Left forelimb (tissue), 1 donor: ENCODE measurements at regions not wholly inside any gene's neighbourhood (a gene's known extent, or its start where the extent isn't known, plus 50 kb on each side); places are given as distances from the start of the nearest gene placed in this dataset.
"Not testable (repeated sequence)": the region's sequence is repeated elsewhere in the genome, so short reads cannot be mapped to it uniquely, and the experiment has no call there.

Experiments
- DNase-seq: peaks from one replicate; pipeline ENCODE4 v3.0.0-alpha.2; 2018; ENCODE audit warnings: low spot score

DNA sequence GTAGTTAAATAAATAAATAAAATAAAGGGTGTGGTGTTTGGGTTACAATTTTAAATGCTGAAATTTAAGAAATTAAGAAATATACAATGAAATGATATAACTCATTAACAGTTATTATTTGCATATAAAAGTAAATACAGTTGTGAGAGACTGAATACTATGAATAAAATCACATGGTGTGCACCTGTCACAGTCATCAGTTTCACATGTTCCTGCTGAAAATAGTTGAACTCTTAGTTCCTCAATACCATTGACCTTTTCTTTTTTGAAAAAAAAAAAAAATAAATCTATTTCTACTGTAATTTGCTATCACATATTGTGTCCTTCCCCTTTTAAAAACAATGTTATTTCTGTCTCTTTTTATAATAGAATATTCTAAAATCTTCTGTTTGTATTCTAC lies 130.9 kb upstream of the CHD1 start:
- no peak for DNase-seq

DNA sequence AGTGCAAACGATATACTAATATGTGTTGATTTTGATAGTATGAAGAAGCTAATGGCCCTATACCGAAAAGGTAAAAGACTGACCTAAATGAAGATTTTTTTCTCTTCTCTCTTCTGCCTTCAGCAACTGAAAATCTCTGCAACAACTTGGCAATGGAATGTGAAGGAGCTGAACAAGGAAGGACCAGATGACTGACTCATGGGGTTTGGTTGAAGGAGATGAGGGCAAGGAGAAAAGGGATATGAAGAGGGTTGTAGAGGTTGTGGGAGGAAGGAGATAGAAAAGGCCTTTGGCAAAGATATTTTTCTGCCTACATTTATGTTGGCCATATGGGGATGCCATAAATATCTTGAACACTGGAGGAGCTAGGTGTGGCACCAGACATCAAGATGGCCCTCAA lies 129.7 kb upstream of the CHD1 start:
- DNase-seq: no peak

DNA sequence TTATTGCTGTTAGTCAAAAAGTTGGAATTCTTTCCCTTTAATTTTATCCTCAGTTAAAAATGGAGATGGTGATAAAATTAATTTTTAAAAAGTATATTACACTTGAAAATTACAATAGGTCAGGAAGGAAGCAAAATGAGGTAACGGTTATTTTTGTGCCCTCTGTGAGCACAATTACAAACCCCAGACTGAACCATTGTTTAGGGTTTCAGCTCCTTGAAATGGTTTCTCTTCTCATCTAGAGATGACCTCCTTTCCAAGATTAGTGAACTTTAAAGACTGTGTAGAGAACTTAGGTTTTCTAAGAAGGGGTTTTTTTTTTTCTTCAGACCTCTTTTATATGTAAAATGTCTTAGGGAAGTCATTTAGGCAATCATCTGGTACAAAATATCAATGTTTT lies 126.2 kb upstream of the CHD1 start:
- DNase-seq: no peak

DNA sequence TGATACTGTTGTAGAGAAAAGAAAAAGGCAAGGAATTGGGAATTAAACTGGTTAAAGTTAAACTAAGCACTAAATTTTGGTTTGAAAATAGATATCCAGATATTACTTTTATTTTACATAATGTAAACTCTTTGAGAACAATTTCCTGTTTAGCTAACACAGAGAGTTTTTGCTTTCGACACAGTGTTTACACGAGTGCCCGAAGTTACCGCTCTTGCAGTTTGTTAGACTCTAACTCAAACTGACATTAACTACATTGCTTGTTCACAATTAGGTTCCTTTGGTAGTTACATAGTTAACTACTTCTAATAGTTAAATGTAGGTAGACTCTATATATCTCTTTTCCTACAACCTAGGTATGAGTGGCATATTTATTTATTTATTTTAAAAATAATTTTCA lies 117.1 kb upstream of the CHD1 start:
- DNase-seq: no peak

DNA sequence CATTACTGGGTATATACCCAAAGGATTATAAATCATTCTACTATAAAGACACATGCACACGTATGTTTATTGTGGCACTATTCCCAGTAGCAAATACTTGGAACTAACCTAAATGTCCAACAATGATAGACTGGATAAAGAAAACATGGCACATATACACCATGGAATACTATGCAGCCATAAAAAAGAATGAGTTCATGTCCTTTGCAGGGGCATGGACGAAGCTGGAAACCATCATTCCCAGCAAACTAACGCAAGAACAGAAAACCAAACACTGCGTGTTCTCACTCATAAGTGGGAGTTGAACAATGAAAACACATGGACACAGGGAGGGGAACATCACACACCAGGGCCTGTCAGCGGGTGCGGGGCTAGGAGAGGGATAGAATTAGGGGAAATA lies 114.5 kb upstream of the CHD1 start:
- DNase-seq: not testable (repeated sequence)

DNA sequence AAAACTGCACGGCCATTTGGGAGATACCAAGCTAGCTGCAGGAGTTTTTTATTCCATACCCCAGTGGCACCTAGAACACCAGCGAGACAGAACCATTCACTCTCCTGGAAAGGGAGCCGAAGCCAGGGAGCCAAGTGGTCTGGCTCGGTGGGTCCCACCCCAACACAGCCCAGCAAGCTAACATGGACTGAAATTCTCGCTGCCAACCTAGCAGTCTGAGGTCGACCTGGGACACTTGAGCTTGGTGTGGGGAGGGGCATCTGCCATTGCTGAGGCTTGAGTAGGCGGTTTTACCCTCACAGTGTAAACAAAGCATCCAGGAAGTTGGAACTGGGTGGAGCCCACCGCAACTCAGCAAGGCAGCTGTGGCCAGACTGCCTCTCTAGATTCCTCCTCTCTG lies 108.9 kb upstream of the CHD1 start:
- DNase-seq: no peak

DNA sequence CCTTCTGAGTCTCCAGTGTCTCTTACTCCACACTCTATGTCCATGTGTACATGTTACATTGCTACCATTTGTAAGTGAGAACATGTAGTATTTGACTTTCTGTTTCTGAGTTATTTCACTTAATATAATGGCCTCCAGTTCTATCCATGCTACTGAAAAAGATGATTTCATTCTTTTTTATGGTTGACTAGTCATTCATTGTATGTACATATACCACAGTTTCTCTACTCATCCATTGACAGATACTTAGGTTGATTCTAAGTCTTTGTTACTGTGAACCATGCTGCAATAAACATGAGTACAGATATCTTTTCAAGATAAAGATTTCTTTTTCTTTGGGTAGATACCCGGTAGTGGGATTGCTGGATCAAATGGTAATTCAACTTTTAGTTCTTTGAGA lies 107.1 kb upstream of the CHD1 start:
- DNase-seq: no peak

DNA sequence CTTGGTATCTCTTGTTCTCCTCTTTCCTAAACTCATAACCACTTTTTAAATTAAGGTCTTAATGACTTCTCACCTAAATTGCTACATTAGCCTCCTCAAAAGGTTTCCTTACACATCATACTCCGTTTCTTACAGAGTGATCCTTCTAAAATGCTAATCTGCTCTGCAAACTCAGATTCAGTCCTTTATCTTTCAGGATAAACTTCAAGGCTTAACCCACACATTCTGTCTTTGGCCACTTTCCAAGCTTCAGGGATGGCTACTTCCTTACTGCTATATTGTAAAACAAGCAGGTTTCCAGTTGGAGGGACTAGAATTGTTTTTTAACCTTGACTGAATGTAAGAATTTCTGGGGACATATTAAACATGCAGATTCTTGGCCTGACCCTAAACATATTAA lies 105.5 kb upstream of the CHD1 start:
- no peak for DNase-seq

DNA sequence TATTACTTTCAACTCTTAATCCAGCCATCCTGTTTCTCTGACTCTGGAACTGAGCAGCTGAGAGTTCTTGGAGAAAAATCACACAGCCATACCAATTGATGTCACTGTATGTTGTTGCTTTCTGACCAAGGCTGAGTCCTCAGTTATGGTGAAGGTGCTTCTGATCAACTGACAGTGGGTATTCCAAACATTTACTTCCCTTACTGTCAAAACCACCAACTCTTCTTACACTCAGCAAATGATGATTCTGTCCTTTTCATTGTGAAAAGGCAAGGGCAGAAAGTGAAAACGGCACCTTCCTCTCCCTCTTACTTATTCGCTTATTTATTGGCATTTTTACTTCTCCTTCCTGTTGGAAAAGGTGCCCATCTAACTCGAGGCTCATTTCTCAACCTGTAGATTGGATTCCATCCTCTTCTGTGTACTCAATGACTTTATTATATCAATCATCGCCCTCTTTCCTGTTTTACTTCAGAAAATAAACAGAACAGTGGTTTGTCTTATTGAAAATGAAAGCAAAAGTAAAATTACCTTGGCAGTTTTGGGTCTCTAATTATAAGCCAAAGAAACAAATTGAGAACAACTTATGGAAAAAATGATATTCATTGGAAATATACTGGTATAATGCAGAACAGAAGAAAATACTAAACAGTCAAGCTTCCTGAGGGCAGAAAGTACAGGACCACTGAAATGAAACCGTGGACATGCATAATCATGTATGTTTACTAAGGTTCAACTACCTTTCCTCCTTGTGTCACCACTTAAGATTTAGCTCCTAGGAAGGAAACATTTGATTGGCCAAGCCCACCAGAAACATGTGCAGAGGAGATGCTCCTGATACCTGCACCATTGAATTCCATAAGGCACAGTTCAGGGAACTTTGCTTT lies 104.5 kb upstream of the CHD1 start:
- no peak for DNase-seq

DNA sequence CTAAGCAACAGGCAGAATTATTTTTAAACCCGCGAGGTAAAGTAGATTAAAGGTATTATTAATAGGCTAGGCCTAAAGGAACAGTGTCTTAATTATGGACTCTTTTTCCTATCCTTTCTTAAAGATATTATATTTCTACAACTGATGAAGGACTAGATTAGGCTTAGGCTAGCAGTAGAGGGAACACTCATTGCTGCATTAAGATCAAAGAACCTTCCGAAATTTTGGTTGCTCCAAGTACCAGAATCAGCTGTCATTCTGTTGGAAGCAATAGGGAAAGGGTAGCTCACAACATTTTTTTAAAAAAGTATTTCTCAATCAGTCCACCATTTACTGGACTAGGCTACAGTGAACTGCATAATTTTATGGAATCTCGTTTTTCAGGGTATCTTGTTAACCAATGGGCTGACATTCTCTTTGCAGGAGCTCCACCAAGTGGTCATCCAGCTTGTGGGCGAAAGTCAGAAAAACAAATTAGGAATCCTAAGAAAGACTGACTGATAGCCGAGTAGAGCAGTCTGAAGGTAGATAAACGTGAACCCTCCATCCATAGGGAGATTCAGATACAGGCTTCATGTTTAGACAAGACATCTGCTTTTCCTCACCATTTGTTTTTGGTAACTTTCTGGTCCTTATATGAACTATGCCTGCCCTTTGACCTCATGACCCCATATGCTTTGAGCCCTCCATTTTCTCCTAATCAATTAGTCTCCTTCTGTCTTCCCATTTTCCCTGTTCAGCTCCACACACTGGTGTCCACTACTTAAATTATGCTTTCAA lies 103.6 kb upstream of the CHD1 start:
- no peak for DNase-seq

DNA sequence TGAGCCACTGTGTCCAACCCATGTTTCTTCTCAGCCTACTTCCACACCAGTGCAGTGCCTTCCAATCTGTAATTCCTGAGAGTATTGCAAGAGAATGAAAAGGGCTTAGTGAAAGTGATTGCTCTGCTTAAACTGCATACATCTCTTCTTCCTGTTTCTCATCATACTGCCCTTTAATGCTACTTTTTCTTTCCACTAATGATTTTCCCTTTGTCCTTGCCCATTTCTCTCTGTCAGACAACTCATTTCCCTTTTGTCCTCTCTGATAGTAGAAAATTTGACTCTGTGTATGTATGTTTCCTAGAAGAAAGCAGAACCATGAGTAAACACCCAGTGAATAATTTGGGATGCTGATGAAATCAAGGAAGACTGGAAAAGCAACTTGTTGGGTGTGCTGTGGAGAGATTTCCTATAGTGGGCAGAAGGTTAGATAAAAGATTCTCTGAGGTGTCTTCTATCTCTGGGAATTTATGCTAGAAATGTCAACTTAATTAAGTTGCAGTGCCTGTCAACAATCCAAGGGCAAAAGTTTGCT lies 102.2 kb upstream of the CHD1 start:
- no peak for DNase-seq

DNA sequence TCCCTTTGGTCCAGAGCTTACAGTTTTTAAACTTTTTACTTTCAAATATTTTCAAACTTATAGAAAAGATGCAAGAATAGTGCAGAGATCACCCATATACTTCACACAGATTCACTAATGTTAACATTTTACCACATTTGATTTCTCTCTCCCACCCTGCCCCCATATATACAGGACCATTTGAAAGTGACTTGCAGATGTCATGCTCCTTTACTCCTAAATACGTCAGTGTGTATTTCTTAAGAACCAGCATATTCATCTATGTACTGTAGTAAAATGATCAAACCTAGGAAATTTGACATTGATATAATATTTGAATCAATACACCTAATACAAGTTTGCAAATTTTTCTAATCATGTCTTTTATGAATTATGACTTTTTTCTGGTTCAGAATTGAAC lies 100.4 kb upstream of the CHD1 start:
- no peak for DNase-seq

DNA sequence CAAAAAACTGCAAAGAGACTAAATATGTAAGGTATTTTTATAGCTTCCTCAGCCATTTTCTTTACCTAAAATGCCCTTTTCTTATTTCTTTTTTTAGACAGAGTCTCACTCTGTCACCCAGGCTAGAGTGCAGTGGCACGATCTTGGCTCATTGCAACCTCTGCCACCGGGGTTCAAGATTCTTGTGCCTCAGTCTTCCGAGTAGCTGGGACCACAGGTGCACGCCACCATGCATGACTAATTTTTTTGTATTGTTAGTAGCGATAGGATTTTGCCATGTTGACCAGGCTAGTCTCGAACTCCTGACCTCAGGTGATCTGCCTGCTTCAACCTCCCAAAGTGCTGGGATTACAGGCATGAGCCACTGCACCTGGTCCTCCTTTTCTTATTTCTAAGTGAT lies 99.4 kb upstream of the CHD1 start:
- DNase-seq: not testable (repeated sequence)

DNA sequence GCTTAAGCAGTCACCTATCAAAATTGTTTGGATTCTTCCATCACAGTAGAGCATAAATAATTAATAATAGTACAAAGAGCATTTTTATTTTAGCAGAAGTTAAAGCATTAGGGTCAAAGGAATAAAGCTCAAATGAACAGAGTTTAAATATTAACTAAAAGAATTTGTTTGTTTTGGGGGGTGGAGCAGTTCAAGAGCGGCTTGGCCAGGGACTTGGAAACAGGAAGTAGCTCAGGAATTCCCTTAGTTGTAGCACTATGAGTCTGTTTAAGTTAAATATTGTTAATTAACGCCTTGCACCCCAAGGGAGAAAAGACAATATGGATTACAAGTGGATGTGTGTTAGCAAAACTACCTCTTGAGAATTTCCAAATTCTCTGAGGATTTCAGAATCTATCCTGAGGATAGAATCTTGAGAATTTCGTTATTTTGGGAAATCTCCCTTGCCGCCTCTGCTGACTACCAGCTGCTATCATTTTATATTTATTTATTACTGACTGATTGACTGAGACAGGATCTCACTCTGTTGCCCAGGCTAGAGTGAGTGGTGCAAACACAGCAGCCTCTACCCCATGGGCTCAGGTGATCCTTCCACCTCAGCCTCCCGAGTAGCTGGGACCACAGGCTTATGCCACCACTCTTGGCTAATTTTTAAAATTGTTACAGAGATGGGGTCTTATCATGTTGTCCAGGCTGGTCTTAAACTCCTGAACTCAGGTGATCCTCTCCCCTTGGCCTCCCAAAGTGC lies 96.7 kb upstream of the CHD1 start:
- no peak for DNase-seq

DNA sequence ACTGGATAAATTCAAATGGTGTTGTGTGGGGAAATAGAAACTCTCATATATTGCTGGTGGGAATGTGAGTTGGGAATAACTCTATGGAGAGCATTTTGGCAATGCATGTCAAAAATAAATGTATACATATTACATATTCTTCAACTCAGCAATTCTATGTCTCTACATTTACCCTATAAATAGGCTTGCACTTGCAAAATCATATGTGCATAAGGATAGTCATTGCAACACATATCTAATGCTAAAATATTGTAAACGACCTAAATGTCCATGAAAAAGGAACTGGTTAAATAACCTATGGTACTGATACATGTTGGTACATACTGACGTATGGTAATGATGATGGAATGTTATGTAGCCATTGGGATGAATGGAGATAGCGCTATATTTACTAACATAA lies 94.5 kb upstream of the CHD1 start:
- no peak for DNase-seq

DNA sequence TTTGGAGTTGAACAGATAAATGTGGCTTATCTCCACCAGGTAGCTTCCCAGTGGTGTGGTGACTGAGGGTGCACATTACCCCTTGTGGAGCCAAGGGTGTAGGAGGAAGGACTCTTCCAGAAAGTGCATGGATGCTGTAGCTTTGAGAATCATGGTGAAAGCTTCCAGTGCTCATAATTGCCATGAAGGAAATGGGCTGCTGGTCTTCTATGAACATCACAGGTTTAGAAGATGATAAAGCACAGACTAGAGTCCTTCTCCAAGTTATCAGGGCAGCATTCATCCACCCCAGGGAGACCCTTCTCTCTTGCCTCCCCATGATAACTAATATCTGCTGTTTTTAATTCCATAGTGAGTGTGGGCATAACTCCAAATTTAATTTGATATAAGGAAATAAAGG lies 93.4 kb upstream of the CHD1 start:
- no peak for DNase-seq

DNA sequence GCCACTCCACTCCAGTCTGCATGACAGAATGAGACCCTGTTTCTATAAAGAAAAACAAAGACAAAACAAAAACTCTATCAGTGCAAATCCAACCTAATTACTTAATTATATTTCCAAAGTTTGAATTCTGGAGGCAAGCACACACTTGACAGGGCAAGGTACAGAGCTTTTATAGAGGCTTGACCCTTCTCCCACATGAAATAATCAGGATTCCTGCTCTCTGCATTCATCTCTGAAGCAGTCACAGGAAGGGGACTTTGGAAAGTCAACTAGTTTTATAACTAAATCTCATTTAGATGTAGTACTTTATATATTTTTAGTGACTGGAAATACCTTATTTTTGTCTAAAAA lies 91.9 kb upstream of the CHD1 start:
- DNase-seq: no peak

DNA sequence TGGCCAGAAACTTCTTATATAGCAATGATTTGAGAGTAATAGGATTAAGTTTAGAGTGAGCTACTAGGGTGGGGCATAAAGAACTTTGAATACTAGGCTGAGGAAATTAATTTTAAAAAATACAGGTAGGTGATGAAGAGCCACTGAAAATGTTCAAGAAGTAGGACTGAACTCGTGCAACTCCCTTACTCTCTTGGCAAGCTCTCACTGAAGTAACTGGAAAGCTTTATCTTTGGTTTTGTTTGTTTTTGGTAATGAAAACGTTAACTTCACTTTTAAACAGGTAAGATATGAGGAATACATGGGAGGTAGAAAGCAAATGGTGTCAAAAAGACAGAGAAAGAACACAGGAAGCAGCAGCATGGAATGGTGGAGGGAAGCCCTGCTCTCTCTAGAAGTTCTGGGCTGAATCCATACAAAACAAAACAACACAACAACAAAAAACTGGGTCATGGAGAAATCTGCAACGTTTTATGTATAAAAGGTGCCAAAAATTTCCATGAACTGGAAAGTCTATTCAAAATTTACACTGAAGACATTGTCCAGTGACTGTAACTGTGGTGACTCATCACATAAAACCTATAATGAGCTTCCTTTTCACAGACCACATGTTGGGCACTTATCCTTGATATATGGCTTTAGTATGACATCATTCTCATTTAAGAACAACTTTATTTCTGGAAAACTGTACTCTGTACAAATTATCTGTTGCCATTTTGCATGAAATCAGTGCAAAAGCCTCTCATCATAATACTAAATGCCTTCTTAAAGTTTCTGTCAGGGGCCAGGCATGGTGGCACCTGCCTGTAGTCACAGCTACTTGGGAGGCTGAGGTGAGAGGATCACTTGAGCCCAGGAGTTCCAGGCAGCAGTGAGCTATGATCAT lies 91.2 kb upstream of the CHD1 start:
- DNase-seq: no peak

DNA sequence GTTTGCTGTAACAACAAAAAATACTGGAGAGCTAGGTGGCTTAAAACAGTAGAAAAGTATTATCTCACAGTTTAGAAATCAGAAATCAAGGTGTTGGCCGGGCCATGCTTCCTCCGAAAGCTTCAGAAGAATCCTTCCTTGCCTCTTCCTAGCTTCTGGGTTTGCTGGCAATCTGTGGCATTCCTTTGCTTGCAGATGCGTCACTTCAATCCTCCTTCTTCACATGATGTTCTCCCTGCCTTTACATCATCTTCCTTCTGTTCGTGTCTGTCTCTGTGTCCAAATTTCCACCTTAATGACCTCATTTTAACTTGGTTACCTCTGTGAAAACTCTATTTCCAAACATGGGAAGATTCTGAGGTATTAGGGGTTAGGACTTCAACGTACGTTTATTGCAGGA lies 90.4 kb upstream of the CHD1 start:
- DNase-seq: no peak

DNA sequence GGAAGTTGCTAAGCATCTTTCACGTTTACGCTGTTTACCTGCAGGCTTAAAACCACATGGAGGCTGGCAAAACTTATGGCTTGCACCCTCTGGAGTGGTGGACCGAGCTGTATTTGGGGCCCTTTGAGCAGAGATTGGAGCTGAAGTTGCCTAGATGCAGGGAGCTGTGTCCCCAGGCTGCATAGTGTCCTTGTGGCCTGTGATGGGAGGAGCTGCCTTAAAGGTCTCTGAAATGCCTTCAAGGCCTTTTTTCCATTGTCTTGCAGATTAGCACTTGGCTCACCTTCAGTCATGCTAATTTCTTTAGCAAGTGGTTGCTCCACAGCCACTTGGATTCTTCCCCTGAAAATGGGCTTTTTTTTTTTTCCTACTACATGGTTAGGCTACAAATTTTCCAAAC lies 81.5 kb upstream of the CHD1 start:
- DNase-seq: no peak

DNA sequence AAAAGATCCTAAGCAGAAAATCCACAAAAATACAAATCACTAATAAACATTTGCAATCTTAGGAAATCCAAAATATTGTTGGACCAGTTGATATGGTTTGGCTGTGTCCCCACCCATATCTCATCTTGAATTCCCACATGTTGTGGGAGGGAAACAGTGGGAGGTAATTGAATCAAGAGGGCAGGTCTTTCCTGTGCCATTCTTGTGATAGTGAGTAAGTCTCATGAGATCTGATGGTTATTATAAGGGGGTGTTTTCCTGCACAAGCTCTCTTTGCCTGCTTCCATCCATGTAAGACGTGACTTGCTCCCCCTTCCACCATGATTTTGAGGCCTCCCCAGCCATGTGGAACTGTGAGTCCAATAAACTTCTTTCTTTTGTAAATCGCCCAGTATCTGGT lies 79.2 kb upstream of the CHD1 start:
- DNase-seq: not testable (repeated sequence)

DNA sequence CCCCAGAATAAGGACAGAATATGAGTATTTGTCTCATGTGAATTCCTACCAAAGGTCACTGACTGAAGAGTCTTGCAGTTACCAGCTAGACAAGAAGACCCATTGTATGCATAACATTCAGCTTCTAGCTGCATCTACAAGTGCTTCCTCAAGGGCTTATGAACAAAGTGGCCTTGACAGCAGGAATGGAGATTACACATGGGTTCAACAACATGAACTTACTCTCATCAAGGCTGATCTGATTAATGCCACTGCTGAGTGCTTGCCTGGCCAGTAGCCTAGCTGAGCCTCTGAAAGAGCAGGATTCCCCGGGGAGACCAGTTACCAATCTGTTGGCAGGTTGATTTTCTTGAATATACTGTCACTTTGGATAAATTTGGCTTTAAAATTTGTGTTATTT lies 76.7 kb upstream of the CHD1 start:
- DNase-seq: no peak
